ENCODE measurements at regions not wholly inside any gene's neighbourhood (a gene's known extent, or its start where the extent isn't known, plus 50 kb on each side); places are given as distances from the start of the nearest gene placed in this dataset.
"Not testable (repeated sequence)": the region's sequence is repeated elsewhere in the genome, so short reads cannot be mapped to it uniquely, and the experiment has no call there.

- TF ChIP-seq CTCF, POLR2A (IDR thresholded peaks at IDR 0.05): not testable (repeated sequence)
Observed at GRCh38 chr2:185585165-185585564, 153.4 kb upstream of the FSIP2 start.
